ENCODE measurements at regions not wholly inside any gene's neighbourhood (a gene's known extent, or its start where the extent isn't known, plus 50 kb on each side); places are given as distances from the start of the nearest gene placed in this dataset.

DNA sequence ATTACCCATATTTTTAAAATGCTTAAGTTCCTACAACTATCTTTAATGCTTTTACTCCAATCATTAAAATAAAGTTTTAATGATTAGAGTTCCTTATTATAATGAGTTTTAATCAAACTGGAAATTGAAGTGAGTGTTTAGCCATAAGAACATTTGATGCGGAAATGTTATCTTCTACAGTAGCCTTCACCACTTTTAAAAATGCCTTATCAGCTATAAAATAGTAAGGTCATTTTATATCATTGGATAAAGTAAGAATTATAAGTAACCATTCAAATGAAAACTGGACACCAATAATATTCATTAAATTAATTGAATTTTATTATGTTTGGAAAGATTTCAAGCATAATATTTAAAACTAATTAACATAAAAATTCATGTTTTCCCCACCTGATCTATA is 825.0 kb upstream of the ROBO1 start:
- TF ChIP-seq, protein P1, sequence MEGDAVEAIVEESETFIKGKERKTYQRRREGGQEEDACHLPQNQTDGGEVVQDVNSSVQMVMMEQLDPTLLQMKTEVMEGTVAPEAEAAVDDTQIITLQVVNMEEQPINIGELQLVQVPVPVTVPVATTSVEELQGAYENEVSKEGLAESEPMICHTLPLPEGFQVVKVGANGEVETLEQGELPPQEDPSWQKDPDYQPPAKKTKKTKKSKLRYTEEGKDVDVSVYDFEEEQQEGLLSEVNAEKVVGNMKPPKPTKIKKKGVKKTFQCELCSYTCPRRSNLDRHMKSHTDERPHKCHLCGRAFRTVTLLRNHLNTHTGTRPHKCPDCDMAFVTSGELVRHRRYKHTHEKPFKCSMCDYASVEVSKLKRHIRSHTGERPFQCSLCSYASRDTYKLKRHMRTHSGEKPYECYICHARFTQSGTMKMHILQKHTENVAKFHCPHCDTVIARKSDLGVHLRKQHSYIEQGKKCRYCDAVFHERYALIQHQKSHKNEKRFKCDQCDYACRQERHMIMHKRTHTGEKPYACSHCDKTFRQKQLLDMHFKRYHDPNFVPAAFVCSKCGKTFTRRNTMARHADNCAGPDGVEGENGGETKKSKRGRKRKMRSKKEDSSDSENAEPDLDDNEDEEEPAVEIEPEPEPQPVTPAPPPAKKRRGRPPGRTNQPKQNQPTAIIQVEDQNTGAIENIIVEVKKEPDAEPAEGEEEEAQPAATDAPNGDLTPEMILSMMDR (IDR thresholded peaks at IDR 0.05) = no peak
- no peak for TF ChIP-seq POLR2A (IDR thresholded peaks at IDR 0.05)

Data from tibial nerve (tissue), 3 donors.